EL (cell line): ENCODE measurements at regions not wholly inside any gene's neighbourhood (a gene's known extent, or its start where the extent isn't known, plus 50 kb on each side); places are given as distances from the start of the nearest gene placed in this dataset.

ENCODE experiments used
- DNase-seq: peaks from one replicate; pipeline ENCODE4 v3.0.0-alpha.2; 2016

GRCh38 chr1:201711811-201712210, 117.1 kb upstream of the IPO9 start:
- DNase-seq: peak; percentile 40

GRCh38 chr1:201712387-201713085, 116.4 kb upstream of the IPO9 start:
- DNase-seq: no peak

- peak; percentile 99 for DNase-seq
Observed at GRCh38 chr1:201713086-201713810, 115.7 kb upstream of the IPO9 start.

GRCh38 chr1:201714542-201715329, 114.2 kb upstream of the IPO9 start:
- peak; percentile 100 for DNase-seq

GRCh38 chr1:201715351-201715750, 113.6 kb upstream of the IPO9 start:
- no peak for DNase-seq

GRCh38 chr1:201715801-201716741, 112.9 kb upstream of the IPO9 start:
- no peak for DNase-seq

GRCh38 chr1:201716742-201717135, 112.2 kb upstream of the IPO9 start:
- DNase-seq: no peak

- no peak for DNase-seq
Observed at GRCh38 chr1:201717286-201717685, 111.7 kb upstream of the IPO9 start.

GRCh38 chr1:201718346-201719202, 110.4 kb upstream of the IPO9 start:
- DNase-seq: no peak

GRCh38 chr1:201719812-201720521, 109.0 kb upstream of the IPO9 start:
- peak; percentile 37 for DNase-seq

GRCh38 chr1:201720522-201720844, 108.5 kb upstream of the IPO9 start:
- DNase-seq: no peak

GRCh38 chr1:201721082-201722049, 107.6 kb upstream of the IPO9 start:
- DNase-seq: peak; percentile 82

GRCh38 chr1:201724039-201724765, 104.8 kb upstream of the IPO9 start:
- no peak for DNase-seq

- DNase-seq: no peak
Observed at GRCh38 chr1:201724766-201725118, 104.2 kb upstream of the IPO9 start.

- no peak for DNase-seq
Observed at GRCh38 chr1:201726700-201727099, 102.3 kb upstream of the IPO9 start.

- no peak for DNase-seq
Observed at GRCh38 chr1:201728731-201729130, 100.2 kb upstream of the IPO9 start.

- no peak for DNase-seq
Observed at GRCh38 chr1:201729973-201730608, 98.9 kb upstream of the IPO9 start.

- DNase-seq: no peak
Observed at GRCh38 chr1:201730611-201731010, 98.3 kb upstream of the IPO9 start.

GRCh38 chr1:201731142-201731541, 97.8 kb upstream of the IPO9 start:
- no peak for DNase-seq
